ENCODE measurements at regions not wholly inside any gene's neighbourhood (a gene's known extent, or its start where the extent isn't known, plus 50 kb on each side); places are given as distances from the start of the nearest gene placed in this dataset.

GRCh38 chr7:3241686-3242258 lies 59.3 kb upstream of the SDK1 start:
- intact Hi-C loops (cut with DNase I, micrococcal nuclease): no loop called here
- no peak for ATAC-seq
- DNase-seq: no peak

GRCh38 chr7:3242398-3242972 lies 58.6 kb upstream of the SDK1 start:
- no peak for DNase-seq
- ATAC-seq: no peak
- intact Hi-C loops (cut with DNase I, micrococcal nuclease): no loop called here

- ATAC-seq (no peak), DNase-seq (no peak)
- intact Hi-C loops (cut with DNase I, micrococcal nuclease): no loop called here
Measured at GRCh38 chr7:3243256-3243655, 57.8 kb upstream of the SDK1 start.

GRCh38 chr7:3243680-3244079 lies 57.4 kb upstream of the SDK1 start:
- intact Hi-C loops (cut with DNase I, micrococcal nuclease): no loop called here
- ATAC-seq (no peak), DNase-seq (no peak)

- intact Hi-C loops (cut with DNase I, micrococcal nuclease): no loop called here
- ATAC-seq: no peak
- DNase-seq: no peak
Measured at GRCh38 chr7:3244241-3244814, 56.7 kb upstream of the SDK1 start.

GRCh38 chr7:3245077-3245476 lies 56.0 kb upstream of the SDK1 start:
- no peak for ATAC-seq
- intact Hi-C loops (cut with DNase I, micrococcal nuclease): no loop called here
- DNase-seq: no peak

GRCh38 chr7:3245721-3246120 lies 55.3 kb upstream of the SDK1 start:
- ATAC-seq (no peak), DNase-seq (no peak)
- intact Hi-C loops (cut with DNase I, micrococcal nuclease): no loop called here

GRCh38 chr7:3246127-3246526 lies 54.9 kb upstream of the SDK1 start:
- DNase-seq: no peak
- ATAC-seq: no peak
- intact Hi-C loops (cut with DNase I, micrococcal nuclease): no loop called here

GRCh38 chr7:3246651-3247050 lies 54.4 kb upstream of the SDK1 start:
- intact Hi-C loops (cut with DNase I, micrococcal nuclease): no loop called here
- DNase-seq (no peak), ATAC-seq (no peak)

GRCh38 chr7:3250725-3251124 lies 50.3 kb upstream of the SDK1 start:
- DNase-seq (no peak), ATAC-seq (no peak)
- intact Hi-C loops (cut with DNase I, micrococcal nuclease): no loop called here
